Colonic mucosa (tissue), 4 donors: ENCODE measurements at regions not wholly inside any gene's neighbourhood (a gene's known extent, or its start where the extent isn't known, plus 50 kb on each side); places are given as distances from the start of the nearest gene placed in this dataset.

ENCODE experiments used
- DNase-seq: peaks from one replicate; pipeline ENCODE4 v3.0.0-alpha.2; 2020
- H3K27ac ChIP-seq: fragments of 200-600 bp; one replicate; pipeline ENCODE4 v1.8.0; 2021
- H3K27me3 ChIP-seq: fragments of 200-600 bp; one replicate; pipeline ENCODE4 v1.8.0; 2021
- H3K36me3 ChIP-seq: fragments of 200-600 bp; one replicate; pipeline ENCODE4 v1.8.0; 2021
- H3K4me1 ChIP-seq: fragments of 200-600 bp; one replicate; pipeline ENCODE4 v1.8.0; 2021; ENCODE audit warnings: mild to moderate bottlenecking
- H3K4me3 ChIP-seq: fragments of 200-600 bp; one replicate; pipeline ENCODE4 v1.8.0; 2021
- H3K9ac ChIP-seq, 2 donors: one replicate each; pipeline ENCODE4 v1.7.0; 2013; ENCODE audit warnings: control low read depth in 2 of 2, low read depth in 2 of 2, low read length in 2 of 2
- H3K9me3 ChIP-seq: fragments of 200-600 bp; one replicate; pipeline ENCODE4 v1.8.0; 2021
- intact Hi-C: fragments of 100-400 bp; cut with DNase I; formaldehyde crosslinking; loops from one replicate; pipeline ENCODE4 v1.14.1; 2022
- TF ChIP-seq, protein P1 (sequence below): fragments of 200-600 bp; IDR thresholded peaks from one replicate; pipeline ENCODE4 v1.8.0; 2022; ENCODE audit warnings: antibody characterized with exemption, mild to moderate bottlenecking
- donor health status: healthy.
- donor health status: DM: no; HTN: no; CAD: no.
- donor health status: DM: no; HTN: no; CAD: no.

DNA sequence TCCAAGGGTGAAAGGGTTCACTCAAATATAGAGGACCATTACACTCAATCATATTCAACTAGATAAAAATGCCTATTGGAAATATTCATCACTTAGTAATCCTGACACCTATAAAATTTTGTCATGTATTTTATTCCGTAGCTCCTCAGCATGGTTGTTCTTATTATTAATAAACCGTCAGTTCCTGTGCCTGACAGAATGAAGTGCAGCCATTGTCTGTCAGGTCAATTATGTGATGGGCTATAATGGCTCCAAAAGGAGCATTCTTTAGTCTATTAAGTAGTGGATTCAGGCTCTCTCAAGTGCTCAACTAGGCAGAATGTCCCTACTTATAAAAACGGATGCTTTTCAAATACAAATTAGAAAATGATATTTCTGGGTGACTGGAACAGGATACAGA, 916.1 kb upstream of the ANO3 start:
- intact Hi-C loops, result no loop called here
- Histone ChIP-seq H3K36me3 (no peaks in the 10 kb centered on the region), H3K4me3 (no peak overlapping the region), H3K27ac (no peak overlapping the region), H3K27me3 (no peaks in the 10 kb centered on the region), H3K9ac (no peak overlapping the region), H3K9me3 (no peaks in the 10 kb centered on the region), H3K4me1 (no peaks in the 10 kb centered on the region)
- DNase-seq, result no peak
- TF ChIP-seq, protein P1, sequence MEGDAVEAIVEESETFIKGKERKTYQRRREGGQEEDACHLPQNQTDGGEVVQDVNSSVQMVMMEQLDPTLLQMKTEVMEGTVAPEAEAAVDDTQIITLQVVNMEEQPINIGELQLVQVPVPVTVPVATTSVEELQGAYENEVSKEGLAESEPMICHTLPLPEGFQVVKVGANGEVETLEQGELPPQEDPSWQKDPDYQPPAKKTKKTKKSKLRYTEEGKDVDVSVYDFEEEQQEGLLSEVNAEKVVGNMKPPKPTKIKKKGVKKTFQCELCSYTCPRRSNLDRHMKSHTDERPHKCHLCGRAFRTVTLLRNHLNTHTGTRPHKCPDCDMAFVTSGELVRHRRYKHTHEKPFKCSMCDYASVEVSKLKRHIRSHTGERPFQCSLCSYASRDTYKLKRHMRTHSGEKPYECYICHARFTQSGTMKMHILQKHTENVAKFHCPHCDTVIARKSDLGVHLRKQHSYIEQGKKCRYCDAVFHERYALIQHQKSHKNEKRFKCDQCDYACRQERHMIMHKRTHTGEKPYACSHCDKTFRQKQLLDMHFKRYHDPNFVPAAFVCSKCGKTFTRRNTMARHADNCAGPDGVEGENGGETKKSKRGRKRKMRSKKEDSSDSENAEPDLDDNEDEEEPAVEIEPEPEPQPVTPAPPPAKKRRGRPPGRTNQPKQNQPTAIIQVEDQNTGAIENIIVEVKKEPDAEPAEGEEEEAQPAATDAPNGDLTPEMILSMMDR, result no peak

DNA sequence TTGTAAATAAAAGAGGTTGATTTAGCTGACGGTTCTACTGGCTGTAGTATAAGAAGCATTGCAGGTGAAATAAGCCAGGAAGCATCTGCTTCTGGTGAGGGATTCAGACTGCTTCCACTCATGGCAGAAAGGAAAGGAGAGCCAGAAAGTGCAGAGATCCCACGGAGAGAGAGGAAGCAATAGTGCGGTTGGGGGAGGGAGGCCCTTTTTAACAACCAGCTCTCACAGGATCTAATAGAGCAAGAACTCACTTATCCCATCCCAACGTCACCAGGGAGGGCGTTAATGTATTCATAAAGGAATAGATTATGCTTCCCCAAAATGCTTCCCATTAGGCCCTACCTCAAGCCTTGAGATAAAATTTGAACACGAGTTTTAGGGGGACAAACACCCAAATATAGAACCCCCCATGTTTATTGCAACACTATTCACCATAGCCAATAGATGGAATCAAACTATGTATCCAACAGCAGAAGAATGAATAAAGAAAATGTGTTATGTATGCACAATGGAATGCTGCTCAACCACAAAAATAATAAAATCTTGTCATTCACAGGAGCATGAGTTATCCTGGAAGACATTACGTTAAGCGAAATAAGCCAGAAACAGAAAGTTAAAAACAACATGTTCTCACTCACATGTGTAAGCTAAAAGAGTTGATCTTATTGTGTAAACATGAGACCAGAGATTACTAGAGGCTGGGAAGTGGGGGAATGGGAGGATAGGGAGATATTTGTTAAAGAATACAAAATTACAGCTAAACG, 908.3 kb upstream of the ANO3 start:
- TF ChIP-seq, protein P1, result no peak
- H3K4me3 ChIP-seq, result no peak overlapping the region
- DNase-seq, result no peak
- no peak overlapping the region for H3K9ac ChIP-seq
- no peaks in the 10 kb centered on the region for H3K27me3 ChIP-seq
- no peaks in the 10 kb centered on the region for H3K36me3 ChIP-seq
- intact Hi-C loops, result no loop called here
- H3K9me3 ChIP-seq, result no peaks in the 10 kb centered on the region
- H3K4me1 ChIP-seq, result no peaks in the 10 kb centered on the region
- no peak overlapping the region for H3K27ac ChIP-seq

GRCh38 chr11:25432376-25432775, 899.6 kb upstream of the ANO3 start:
- Histone ChIP-seq H3K4me1 (no peaks in the 10 kb centered on the region), H3K36me3 (no peaks in the 10 kb centered on the region), H3K27me3 (no peaks in the 10 kb centered on the region), H3K9me3 (no peaks in the 10 kb centered on the region), H3K4me3 (no peak overlapping the region), H3K9ac (no peak overlapping the region), H3K27ac (no peak overlapping the region)
- no peak for DNase-seq
- intact Hi-C loops, result no loop called here
- TF ChIP-seq, protein P1, result no peak

DNA sequence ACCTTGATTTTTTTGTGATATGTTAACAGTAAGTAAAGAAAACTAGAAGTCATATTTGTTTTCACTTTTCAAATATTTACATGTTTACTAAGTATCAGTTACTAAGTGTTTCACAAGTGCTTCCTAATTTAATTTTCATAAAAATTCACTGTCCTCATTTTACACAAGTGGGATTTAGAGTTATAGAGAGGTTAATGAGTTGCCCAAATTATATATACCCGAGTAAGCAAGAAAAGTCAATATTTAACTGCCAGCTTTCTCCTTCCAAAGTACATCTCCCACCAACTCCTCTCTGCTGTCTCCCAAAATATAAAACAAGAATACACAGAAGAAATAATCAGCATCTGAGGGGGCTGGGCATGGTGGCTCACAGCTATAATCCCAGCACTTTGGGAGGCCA, 896.7 kb upstream of the ANO3 start:
- H3K27ac ChIP-seq, result no peak overlapping the region
- TF ChIP-seq, protein P1, result no peak
- no peak overlapping the region for H3K9ac ChIP-seq
- H3K36me3 ChIP-seq, result no peaks in the 10 kb centered on the region
- no peaks in the 10 kb centered on the region for H3K27me3 ChIP-seq
- intact Hi-C loops, result no loop called here
- DNase-seq, result no peak
- H3K9me3 ChIP-seq, result no peaks in the 10 kb centered on the region
- no peaks in the 10 kb centered on the region for H3K4me1 ChIP-seq
- no peak overlapping the region for H3K4me3 ChIP-seq

DNA sequence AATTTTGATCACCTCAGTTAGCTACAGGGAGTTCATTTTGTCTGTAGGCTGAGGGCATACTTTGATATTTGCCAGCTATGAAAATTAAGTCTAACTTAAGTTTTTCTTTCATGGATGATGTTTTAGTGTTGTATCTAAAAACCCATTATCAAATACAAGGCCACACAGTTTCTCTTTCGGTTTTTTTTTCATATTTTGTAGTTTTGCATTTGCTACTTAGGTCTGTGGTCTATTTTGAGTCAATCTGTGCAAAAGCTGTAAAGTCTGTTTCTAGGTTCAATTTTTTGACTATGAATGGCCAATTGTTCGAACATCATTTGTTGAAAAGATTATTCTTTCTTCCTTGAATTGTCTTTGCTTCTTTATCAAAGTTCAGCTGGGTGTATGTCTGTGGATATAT, 895.6 kb upstream of the ANO3 start:
- Histone ChIP-seq H3K36me3 (no peaks in the 10 kb centered on the region), H3K4me3 (no peak overlapping the region), H3K4me1 (no peaks in the 10 kb centered on the region), H3K27ac (no peak overlapping the region), H3K9me3 (no peaks in the 10 kb centered on the region), H3K27me3 (no peaks in the 10 kb centered on the region), H3K9ac (no peak overlapping the region)
- TF ChIP-seq, protein P1, result no peak
- DNase-seq, result no peak
- intact Hi-C loops, result no loop called here
